PC-9 (cell line): ENCODE measurements at regions not wholly inside any gene's neighbourhood (a gene's known extent, or its start where the extent isn't known, plus 50 kb on each side); places are given as distances from the start of the nearest gene placed in this dataset.
A peak's percentile ranks its signal among the peaks of the same experiment; 100 is the strongest.

ENCODE experiments used
- BruUV-seq: library from RNA; stranded (reverse); fragments of 400-500 nt; replicated peaks from 2 replicates; lab custom pipeline; 2021; lab: Mats Ljungman, UMichigan
- CTCF ChIA-PET: fragments of 300-600 bp; sonication (Branson Sonifier 250); formaldehyde crosslinking; loops from one replicate; lab custom pipeline; 2022; ENCODE audit warnings: antibody characterized with exemption; lab: Charles Lee
- POLR2A ChIA-PET: fragments of 300-600 bp; sonication (Branson Sonifier 250); formaldehyde crosslinking; loops from one replicate; lab custom pipeline; 2022; ENCODE audit warnings: antibody characterized with exemption; ENCODE audit not compliant: unreplicated experiment; lab: Charles Lee
- DNase-seq, 2 experiments: peaks; one replicate each; pipeline versions ENCODE4 v3.0.0 to v3.0.0-alpha.2; 2015 to 2022; ENCODE audit warnings: mixed read lengths in 1 of 2
- H2AFZ ChIP-seq: fragments of 200-600 bp; sonication (generic); 2 replicates; pipeline ENCODE4 v1.8.1; 2017; ENCODE audit warnings: antibody characterized with exemption
- H3F3A ChIP-seq: fragments of 200-600 bp; sonication (generic); 2 replicates; pipeline ENCODE4 v1.8.1; 2017; ENCODE audit warnings: antibody characterized with exemption, mild to moderate bottlenecking, low read depth; ENCODE audit not compliant: insufficient read depth
- H3K27ac ChIP-seq: fragments of 200-600 bp; sonication (generic); 2 replicates; pipeline ENCODE4 v1.6.1; 2016; ENCODE audit warnings: mixed run types
- H3K27me3 ChIP-seq: fragments of 200-600 bp; sonication (generic); 2 replicates; pipeline ENCODE4 v1.6.1; 2016; ENCODE audit warnings: low read depth, mixed run types; ENCODE audit not compliant: insufficient read depth
- H3K36me3 ChIP-seq: fragments of 200-600 bp; sonication (generic); 2 replicates; pipeline ENCODE4 v1.6.1; 2016; ENCODE audit warnings: low read depth, mixed run types
- H3K4me1 ChIP-seq: fragments of 200-600 bp; sonication (generic); replicated peaks from 2 replicates; pipeline ENCODE4 v1.6.1; 2016; ENCODE audit warnings: mixed run types; ENCODE audit not compliant: insufficient read depth
- H3K4me2 ChIP-seq: fragments of 200-600 bp; sonication (generic); 2 replicates; pipeline ENCODE4 v1.6.1; 2017; ENCODE audit warnings: mixed run types
- H3K4me3 ChIP-seq: fragments of 200-600 bp; sonication (generic); 2 replicates; pipeline ENCODE4 v1.6.1; 2016; ENCODE audit warnings: mixed run types
- H3K79me2 ChIP-seq: fragments of 200-600 bp; sonication (generic); 2 replicates; pipeline ENCODE4 v1.6.1; 2017; ENCODE audit warnings: low read depth, mixed run types
- H3K9me2 ChIP-seq: fragments of 200-600 bp; sonication (generic); 2 replicates; pipeline ENCODE4 v1.8.1; 2017; ENCODE audit warnings: mild to moderate bottlenecking; ENCODE audit not compliant: insufficient read depth
- H3K9me3 ChIP-seq: fragments of 200-600 bp; sonication (generic); 2 replicates; pipeline ENCODE4 v1.8.1; 2016; ENCODE audit warnings: low read depth; ENCODE audit not compliant: insufficient read depth
- H4K20me1 ChIP-seq: fragments of 200-600 bp; sonication (generic); 2 replicates; pipeline ENCODE4 v1.8.1; 2017; ENCODE audit not compliant: insufficient read depth
- EZH2 ChIP-seq: fragments of 200-600 bp; sonication (generic); IDR thresholded peaks from 2 replicates; pipeline ENCODE4 v1.8.0; 2017; ENCODE audit warnings: antibody characterized with exemption, low read depth
- intact Hi-C: fragments of 100-400 bp; cut with micrococcal nuclease; formaldehyde crosslinking; loops from one replicate; pipeline ENCODE4 v1.10.0; 2022; ENCODE audit not compliant: unreplicated experiment
- TF ChIP-seq, protein P1 (sequence below): fragments of 200-600 bp; sonication (generic); conservative IDR thresholded peaks from 2 replicates; pipeline ENCODE4 v1.6.1; 2017; ENCODE audit warnings: mixed run types, antibody characterized with exemption, mild to moderate bottlenecking, moderate library complexity

DNA sequence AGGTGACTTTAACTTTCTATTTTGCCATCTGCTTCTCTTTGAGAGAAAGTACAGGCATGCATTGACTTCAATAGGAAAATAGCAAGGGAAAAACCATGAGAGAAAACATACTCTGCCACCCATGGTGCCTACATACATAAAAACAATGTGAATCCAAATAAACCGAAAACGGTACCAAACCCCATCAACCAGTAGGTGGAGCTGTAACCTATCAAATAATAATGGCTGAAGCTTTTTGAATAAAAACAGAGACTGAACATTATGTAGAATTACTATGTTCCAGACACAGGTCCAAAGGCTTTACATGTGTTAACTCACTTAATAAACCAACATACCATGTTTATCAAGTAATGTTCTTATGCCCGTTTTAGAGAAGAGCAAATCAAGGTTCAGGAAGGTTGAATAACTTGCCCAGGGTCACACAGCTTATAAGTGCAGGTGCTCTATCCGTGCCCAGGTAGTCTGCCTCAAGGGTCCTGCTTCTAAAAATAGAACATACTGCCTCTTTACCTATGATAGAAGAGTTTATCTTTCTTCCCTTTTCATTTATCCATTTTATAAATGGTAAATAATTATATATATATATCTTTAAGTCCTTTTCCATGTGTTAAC, 293.9 kb upstream of the SYT4 start:
- H3K27me3 ChIP-seq, result no peaks in the 10 kb centered on the region
- H3K4me2 ChIP-seq, result no peak overlapping the region
- ChIA-PET CTCF (interaction anchor here (1.2 to 1.7 kb wide), 2 partner anchors 16 to 19 kb away, joined by 5 to 7 read pairs; no protein-coding TSS in a partner anchor), POLR2A (no interaction called here)
- no peaks in the 10 kb centered on the region for H4K20me1 ChIP-seq
- DNase-seq, result no peak
- no peaks in the 10 kb centered on the region for H3F3A ChIP-seq
- no peaks in the 10 kb centered on the region for H3K79me2 ChIP-seq
- H3K9me3 ChIP-seq, result no peaks in the 10 kb centered on the region
- intact Hi-C loops, result loop anchor here (1.0 kb wide), 1 partner anchor 16 kb away; no protein-coding TSS in a partner anchor
- TF ChIP-seq EZH2, result no peak
- TF ChIP-seq, protein P1, sequence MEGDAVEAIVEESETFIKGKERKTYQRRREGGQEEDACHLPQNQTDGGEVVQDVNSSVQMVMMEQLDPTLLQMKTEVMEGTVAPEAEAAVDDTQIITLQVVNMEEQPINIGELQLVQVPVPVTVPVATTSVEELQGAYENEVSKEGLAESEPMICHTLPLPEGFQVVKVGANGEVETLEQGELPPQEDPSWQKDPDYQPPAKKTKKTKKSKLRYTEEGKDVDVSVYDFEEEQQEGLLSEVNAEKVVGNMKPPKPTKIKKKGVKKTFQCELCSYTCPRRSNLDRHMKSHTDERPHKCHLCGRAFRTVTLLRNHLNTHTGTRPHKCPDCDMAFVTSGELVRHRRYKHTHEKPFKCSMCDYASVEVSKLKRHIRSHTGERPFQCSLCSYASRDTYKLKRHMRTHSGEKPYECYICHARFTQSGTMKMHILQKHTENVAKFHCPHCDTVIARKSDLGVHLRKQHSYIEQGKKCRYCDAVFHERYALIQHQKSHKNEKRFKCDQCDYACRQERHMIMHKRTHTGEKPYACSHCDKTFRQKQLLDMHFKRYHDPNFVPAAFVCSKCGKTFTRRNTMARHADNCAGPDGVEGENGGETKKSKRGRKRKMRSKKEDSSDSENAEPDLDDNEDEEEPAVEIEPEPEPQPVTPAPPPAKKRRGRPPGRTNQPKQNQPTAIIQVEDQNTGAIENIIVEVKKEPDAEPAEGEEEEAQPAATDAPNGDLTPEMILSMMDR, result peak; percentile 78
- H3K36me3 ChIP-seq, result no peaks in the 10 kb centered on the region
- no peak overlapping the region for H2AFZ ChIP-seq
- no peaks in the 10 kb centered on the region for H3K4me1 ChIP-seq
- BruUV-seq, result no TSS peak
- no peaks in the 10 kb centered on the region for H3K9me2 ChIP-seq
- H3K4me3 ChIP-seq, result no peak overlapping the region
- no peak overlapping the region for H3K27ac ChIP-seq

DNA sequence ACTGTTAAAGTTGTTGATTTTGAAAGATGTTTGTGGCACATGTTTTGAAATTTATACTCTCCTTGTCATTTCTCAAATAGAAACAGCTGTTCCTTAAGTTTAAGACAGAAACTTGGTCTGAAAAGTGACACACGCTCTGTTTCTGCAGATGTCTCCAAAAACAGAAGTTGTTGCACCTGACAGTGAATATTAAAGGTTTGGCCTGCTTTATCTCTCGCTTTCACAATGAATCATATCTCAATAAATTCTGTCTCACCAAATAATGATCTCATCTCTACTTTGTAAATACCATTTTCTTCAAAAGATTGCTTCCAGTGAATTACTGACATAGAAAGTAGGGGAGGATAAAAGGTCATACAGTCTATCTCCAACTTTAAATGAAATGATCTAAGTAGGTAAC, 294.9 kb upstream of the SYT4 start:
- Histone ChIP-seq H4K20me1 (no peaks in the 10 kb centered on the region), H3K9me2 (no peaks in the 10 kb centered on the region), H2AFZ (no peak overlapping the region), H3K4me2 (no peak overlapping the region), H3K9me3 (no peaks in the 10 kb centered on the region), H3K4me3 (no peak overlapping the region), H3K79me2 (no peaks in the 10 kb centered on the region), H3K36me3 (no peaks in the 10 kb centered on the region), H3K4me1 (no peaks in the 10 kb centered on the region), H3K27ac (no peak overlapping the region), H3K27me3 (no peaks in the 10 kb centered on the region), H3F3A (no peaks in the 10 kb centered on the region)
- no peak for DNase-seq
- ChIA-PET POLR2A (no interaction called here), CTCF (interaction anchor here (0.9 to 1.7 kb wide), 2 partner anchors 14 to 18 kb away, joined by 4 to 7 read pairs; no protein-coding TSS in a partner anchor)
- no TSS peak for BruUV-seq
- intact Hi-C loops, result no loop called here
- TF ChIP-seq, protein P1, result no peak
- TF ChIP-seq EZH2, result no peak

DNA sequence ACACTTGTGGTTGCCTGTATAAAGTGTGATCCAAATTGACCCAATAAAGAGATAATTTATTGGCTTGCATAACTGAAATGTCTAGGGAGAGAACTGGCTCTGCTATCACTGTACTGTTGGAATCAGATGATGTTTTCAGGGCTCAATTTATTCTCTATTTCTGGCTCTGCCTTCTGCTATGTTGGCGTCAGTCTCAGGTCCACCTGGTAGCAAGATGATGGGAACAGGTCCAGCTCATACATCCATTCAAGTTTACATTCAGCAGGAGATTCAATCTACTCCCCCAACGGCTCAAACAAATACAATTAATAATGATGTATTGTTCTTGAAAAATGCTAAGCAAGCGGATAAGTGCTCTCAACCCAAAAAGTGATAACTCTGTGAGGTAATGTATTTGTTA, 297.7 kb upstream of the SYT4 start:
- Histone ChIP-seq H3K4me1 (no peaks in the 10 kb centered on the region), H3K4me3 (no peak overlapping the region), H3K36me3 (no peaks in the 10 kb centered on the region), H3K9me2 (no peaks in the 10 kb centered on the region), H2AFZ (no peak overlapping the region), H4K20me1 (no peaks in the 10 kb centered on the region), H3K79me2 (no peaks in the 10 kb centered on the region), H3K9me3 (no peaks in the 10 kb centered on the region), H3K27ac (no peak overlapping the region), H3K27me3 (no peaks in the 10 kb centered on the region), H3F3A (no peaks in the 10 kb centered on the region), H3K4me2 (no peak overlapping the region)
- CTCF ChIA-PET, result no interaction called here
- DNase-seq, result no peak
- no TSS peak for BruUV-seq
- no peak for TF ChIP-seq EZH2
- TF ChIP-seq, protein P1, result no peak
- intact Hi-C loops, result no loop called here
- POLR2A ChIA-PET, result no interaction called here
